Transverse colon (tissue), 4 donors: ENCODE measurements at regions not wholly inside any gene's neighbourhood (a gene's known extent, or its start where the extent isn't known, plus 50 kb on each side); places are given as distances from the start of the nearest gene placed in this dataset.

ENCODE experiments used
- POLR2AphosphoS5 ChIP-seq, 3 donors: sonication (generic); formaldehyde crosslinking; IDR thresholded peaks; one replicate each; pipeline ENCODE4 v1.6.1; 2016; ENCODE audit warnings: antibody characterized with exemption in 3 of 3
- TF ChIP-seq, protein P1 (sequence below), 5 experiments: fragments of 200-600 bp in 3 of 5; fragments of 450-650 bp in 2 of 5; sonication (generic) in 3 of 5; IDR thresholded peaks; 1 replicate in 2 of 5; 2 replicates in 3 of 5; pipeline ENCODE4 v1.5.1; 2016 to 2017; ENCODE audit warnings: antibody characterized with exemption in 5 of 5, inconsistent platforms in 3 of 5, mild to moderate bottlenecking in 2 of 5, moderate library complexity in 1 of 5

GRCh38 chr11:82373781-82374542, 359.7 kb downstream of the FAM181B start:
- TF ChIP-seq POLR2AphosphoS5 (IDR thresholded peaks at IDR 0.05): no peak
- TF ChIP-seq, protein P1, sequence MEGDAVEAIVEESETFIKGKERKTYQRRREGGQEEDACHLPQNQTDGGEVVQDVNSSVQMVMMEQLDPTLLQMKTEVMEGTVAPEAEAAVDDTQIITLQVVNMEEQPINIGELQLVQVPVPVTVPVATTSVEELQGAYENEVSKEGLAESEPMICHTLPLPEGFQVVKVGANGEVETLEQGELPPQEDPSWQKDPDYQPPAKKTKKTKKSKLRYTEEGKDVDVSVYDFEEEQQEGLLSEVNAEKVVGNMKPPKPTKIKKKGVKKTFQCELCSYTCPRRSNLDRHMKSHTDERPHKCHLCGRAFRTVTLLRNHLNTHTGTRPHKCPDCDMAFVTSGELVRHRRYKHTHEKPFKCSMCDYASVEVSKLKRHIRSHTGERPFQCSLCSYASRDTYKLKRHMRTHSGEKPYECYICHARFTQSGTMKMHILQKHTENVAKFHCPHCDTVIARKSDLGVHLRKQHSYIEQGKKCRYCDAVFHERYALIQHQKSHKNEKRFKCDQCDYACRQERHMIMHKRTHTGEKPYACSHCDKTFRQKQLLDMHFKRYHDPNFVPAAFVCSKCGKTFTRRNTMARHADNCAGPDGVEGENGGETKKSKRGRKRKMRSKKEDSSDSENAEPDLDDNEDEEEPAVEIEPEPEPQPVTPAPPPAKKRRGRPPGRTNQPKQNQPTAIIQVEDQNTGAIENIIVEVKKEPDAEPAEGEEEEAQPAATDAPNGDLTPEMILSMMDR (IDR thresholded peaks at IDR 0.05): no peak
